ENCODE measurements at regions not wholly inside any gene's neighbourhood (a gene's known extent, or its start where the extent isn't known, plus 50 kb on each side); places are given as distances from the start of the nearest gene placed in this dataset.

GRCh38 chr6:148151896-148152643 lies 190.6 kb upstream of the SASH1 start:
- no peak for TF ChIP-seq USF1 (IDR thresholded peaks at IDR 0.05)
- no peak for TF ChIP-seq EP300 (IDR thresholded peaks at IDR 0.05; ENCODE audit: borderline replicate concordance)
- no peak for TF ChIP-seq FOXM1 (IDR thresholded peaks at IDR 0.05; ENCODE audit: borderline replicate concordance, low read depth)

All from Ishikawa (cell line).